ENCODE measurements at regions not wholly inside any gene's neighbourhood (a gene's known extent, or its start where the extent isn't known, plus 50 kb on each side); places are given as distances from the start of the nearest gene placed in this dataset.

DNA sequence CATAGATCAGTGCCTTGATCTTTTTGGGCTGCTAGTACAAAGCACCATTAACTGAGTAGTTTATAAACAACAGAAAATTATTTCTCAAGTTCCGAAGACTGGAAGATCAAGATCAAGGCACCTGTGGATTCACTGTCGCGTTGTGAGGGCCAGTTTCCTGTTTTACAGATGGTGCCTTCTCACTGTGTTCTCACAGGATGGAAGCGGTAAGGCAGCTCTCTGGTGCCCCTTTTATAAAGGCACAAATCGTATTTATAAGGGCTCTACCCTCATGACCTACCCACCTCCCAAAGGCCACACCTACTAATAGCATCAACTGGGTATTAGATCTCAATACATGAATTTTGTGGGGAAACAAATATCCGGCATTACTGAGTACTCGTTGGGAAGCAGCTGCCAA, 729.5 kb upstream of the SLC39A10 start:
- no peaks in the 10 kb centered on the region for H3K4me1 ChIP-seq
- no peak overlapping the region for H3K4me3 ChIP-seq
- FAIRE-seq (no peak), DNase-seq (no peak), ATAC-seq (no peak)
- H3K36me3 ChIP-seq: no peaks in the 10 kb centered on the region
- 60 to 66% methylated on average over 7 of the region's 7 CpGs for WGBS, 2 donors
- no peaks in the 10 kb centered on the region for H3K9me3 ChIP-seq
- no peaks in the 10 kb centered on the region for H3K27me3 ChIP-seq
- no peak for TF ChIP-seq CTCF (IDR thresholded peaks at IDR 0.05)
- H3K27ac ChIP-seq: no peak overlapping the region
- intact Hi-C loops (cut with DNase I): no loop called here

- no peak for DNase-seq
- no peak for TF ChIP-seq CTCF (IDR thresholded peaks at IDR 0.05)
- no peaks in the 10 kb centered on the region for H3K9me3 ChIP-seq
- H3K27me3 ChIP-seq: no peaks in the 10 kb centered on the region
- H3K36me3 ChIP-seq: no peaks in the 10 kb centered on the region
- H3K4me3 ChIP-seq: no peak overlapping the region
- no peaks in the 10 kb centered on the region for H3K4me1 ChIP-seq
- intact Hi-C loops (cut with DNase I): no loop called here
- ATAC-seq: no peak
- WGBS, 2 donors: 23 to 32% methylated on average over 1 of the region's 1 CpG
- H3K27ac ChIP-seq: no peak overlapping the region
- no peak for FAIRE-seq
These were observed 730.2 kb upstream of the SLC39A10 start for GRCh38 chr2:194926873-194927272.

- Histone ChIP-seq H3K36me3 (no peaks in the 10 kb centered on the region), H3K4me3 (no peak overlapping the region), H3K27me3 (no peaks in the 10 kb centered on the region), H3K9me3 (no peaks in the 10 kb centered on the region), H3K4me1 (no peaks in the 10 kb centered on the region), H3K27ac (no peak overlapping the region)
- intact Hi-C loops (cut with DNase I): no loop called here
- FAIRE-seq (no peak), ATAC-seq (no peak), DNase-seq (no peak)
- no peak for TF ChIP-seq CTCF (IDR thresholded peaks at IDR 0.05)
- WGBS, 2 donors: 40 to 46% methylated on average over 4 of the region's 4 CpGs
These were observed 731.3 kb upstream of the SLC39A10 start for GRCh38 chr2:194925742-194926141.

GRCh38 chr2:194917519-194917918, 739.5 kb upstream of the SLC39A10 start:
- H3K4me3 ChIP-seq: no peak overlapping the region
- ATAC-seq: no peak
- intact Hi-C loops (cut with DNase I): no loop called here
- FAIRE-seq: no peak
- no peak overlapping the region for H3K27ac ChIP-seq
- H3K36me3 ChIP-seq: no peaks in the 10 kb centered on the region
- no peak for DNase-seq
- H3K9me3 ChIP-seq: no peaks in the 10 kb centered on the region
- peaks cover 0 to 3% (median 0%) of the 10 kb centered on the region in 4 donors for H3K27me3 ChIP-seq
- H3K4me1 ChIP-seq: no peaks in the 10 kb centered on the region
- no peak for TF ChIP-seq CTCF (IDR thresholded peaks at IDR 0.05)

GRCh38 chr2:194915485-194915884, 741.5 kb upstream of the SLC39A10 start:
- no peak overlapping the region for H3K4me3 ChIP-seq
- no peak for ATAC-seq
- DNase-seq: no peak
- no peak for FAIRE-seq
- peaks cover 0 to 3% (median 0%) of the 10 kb centered on the region in 4 donors for H3K27me3 ChIP-seq
- no peak overlapping the region for H3K27ac ChIP-seq
- H3K36me3 ChIP-seq: no peaks in the 10 kb centered on the region
- no peaks in the 10 kb centered on the region for H3K4me1 ChIP-seq
- WGBS, 2 donors: 58 to 86% methylated on average over 1 of the region's 1 CpG
- TF ChIP-seq CTCF (IDR thresholded peaks at IDR 0.05): no peak
- no peaks in the 10 kb centered on the region for H3K9me3 ChIP-seq
- intact Hi-C loops (cut with DNase I): no loop called here
